ENCODE measurements at regions not wholly inside any gene's neighbourhood (a gene's known extent, or its start where the extent isn't known, plus 50 kb on each side); places are given as distances from the start of the nearest gene placed in this dataset.

GRCh38 chr16:55055262-55055661, 124.6 kb downstream of the IRX5 start:
- H3K27ac ChIP-seq = no peak overlapping the region
- ChIA-PET CTCF (no interaction called here), POLR2A (ENCODE audit: low non-redundant PET) (no interaction called here)
- TF ChIP-seq CTCF (conservative IDR thresholded peaks at IDR 0.05; ENCODE audit: low read depth) = no peak
- no peak for DNase-seq (ENCODE audit: low spot score)

- TF ChIP-seq CTCF (conservative IDR thresholded peaks at IDR 0.05; ENCODE audit: low read depth) = no peak
Observed at GRCh38 chr16:55056585-55057401, 126.1 kb downstream of the IRX5 start.

GRCh38 chr16:55057866-55058265, 127.2 kb downstream of the IRX5 start:
- TF ChIP-seq CTCF (conservative IDR thresholded peaks at IDR 0.05; ENCODE audit: low read depth) = no peak
- no peak overlapping the region for H3K27ac ChIP-seq
- ChIA-PET POLR2A (ENCODE audit: low non-redundant PET) (no interaction called here), CTCF (no interaction called here)
- DNase-seq (ENCODE audit: low spot score) = no peak

More at GRCh38 chr16:55056585-55057401, 126.1 kb downstream of the IRX5 start:
- H3K27ac ChIP-seq = no peak overlapping the region
- CTCF ChIA-PET = interaction anchor here (0.6 to 0.7 kb wide), 2 partner anchors 25 to 200 kb away, joined by 3 read pairs; no protein-coding TSS in a partner anchor
- POLR2A ChIA-PET (ENCODE audit: low non-redundant PET) = no interaction called here
- no peak for DNase-seq (ENCODE audit: low spot score)

- no peak for DNase-seq (ENCODE audit: low spot score)
- ChIA-PET CTCF (interaction anchor here (0.6 kb wide), 1 partner anchor 14 kb away, joined by 3 read pairs; no protein-coding TSS in a partner anchor), POLR2A (ENCODE audit: low non-redundant PET) (no interaction called here)
- H3K27ac ChIP-seq = no peak overlapping the region
- TF ChIP-seq CTCF (conservative IDR thresholded peaks at IDR 0.05; ENCODE audit: low read depth) = no peak
Observed at GRCh38 chr16:55058576-55058975, 127.9 kb downstream of the IRX5 start.

- H3K27ac ChIP-seq = no peak overlapping the region
- POLR2A ChIA-PET (ENCODE audit: low non-redundant PET) = no interaction called here
- TF ChIP-seq CTCF (conservative IDR thresholded peaks at IDR 0.05; ENCODE audit: low read depth) = no peak
- CTCF ChIA-PET = no interaction called here
- no peak for DNase-seq (ENCODE audit: low spot score)
Observed at GRCh38 chr16:55059146-55059545, 128.5 kb downstream of the IRX5 start.

GRCh38 chr16:55061126-55061525, 130.5 kb downstream of the IRX5 start:
- ChIA-PET CTCF (no interaction called here), POLR2A (ENCODE audit: low non-redundant PET) (no interaction called here)
- H3K27ac ChIP-seq = no peak overlapping the region
- no peak for TF ChIP-seq CTCF (conservative IDR thresholded peaks at IDR 0.05; ENCODE audit: low read depth)
- DNase-seq (ENCODE audit: low spot score) = no peak
